ENCODE measurements at regions not wholly inside any gene's neighbourhood (a gene's known extent, or its start where the extent isn't known, plus 50 kb on each side); places are given as distances from the start of the nearest gene placed in this dataset.

GRCh38 chr2:129255610-129256313 lies 723.7 kb upstream of the RAB6C start:
- H3K4me3 ChIP-seq (ENCODE audit: control insufficient read depth, low read depth, low read length) = no peak overlapping the region
- TF ChIP-seq CTCF (IDR thresholded peaks at IDR 0.05; ENCODE audit: control insufficient read depth, insufficient read depth, low read depth, low read length, missing control alignments) = no peak

DNA sequence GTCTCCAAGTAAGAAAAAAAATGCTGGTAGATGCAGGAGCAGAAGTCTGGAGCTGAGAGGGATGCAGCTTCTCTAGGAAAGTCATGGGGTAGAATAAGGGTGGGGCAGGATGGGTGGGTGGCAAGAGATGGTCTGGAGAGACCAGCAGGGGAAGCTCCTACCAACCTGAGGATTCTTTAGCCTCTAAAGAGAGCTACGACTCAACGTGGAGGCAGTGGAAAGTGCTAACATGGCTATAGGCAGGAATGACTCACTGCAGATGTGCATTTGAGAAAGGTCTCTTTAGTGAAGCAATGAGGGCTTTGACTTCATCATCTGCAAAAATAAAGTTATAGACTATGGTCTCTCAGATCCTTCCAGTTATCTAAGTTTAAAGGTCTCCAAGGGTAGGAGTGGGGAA lies 722.8 kb upstream of the RAB6C start:
- no peak for DNase-seq (ENCODE audit: low read depth)
- TF ChIP-seq CTCF (IDR thresholded peaks at IDR 0.05; ENCODE audit: control insufficient read depth, insufficient read depth, low read depth, low read length, missing control alignments) = no peak
- no peak overlapping the region for H3K4me3 ChIP-seq (ENCODE audit: control insufficient read depth, low read depth, low read length)

More at GRCh38 chr2:129255610-129256313, 723.7 kb upstream of the RAB6C start:
- DNase-seq (ENCODE audit: low read depth) = no peak

DNA sequence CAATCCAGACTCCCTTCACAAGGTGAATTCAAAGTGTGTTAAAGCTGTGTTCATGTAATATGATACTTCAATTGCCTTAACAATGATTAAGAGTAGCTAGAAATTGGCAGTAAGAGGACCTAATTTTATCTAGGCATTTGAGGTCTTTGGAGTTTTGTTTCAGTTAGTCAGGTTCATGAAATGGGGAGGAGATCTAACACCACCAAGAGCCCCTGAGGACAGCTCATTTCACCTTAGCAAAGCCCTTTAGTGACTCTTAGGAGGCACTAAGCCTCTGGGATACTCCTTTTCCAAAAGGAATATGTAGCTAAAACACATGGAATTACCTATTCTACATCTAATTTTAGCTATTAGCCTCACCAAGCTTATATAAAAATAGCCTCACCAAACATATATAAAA lies 716.5 kb upstream of the RAB6C start:
- no peak for DNase-seq (ENCODE audit: low read depth)
- TF ChIP-seq CTCF (IDR thresholded peaks at IDR 0.05; ENCODE audit: control insufficient read depth, insufficient read depth, low read depth, low read length, missing control alignments) = no peak
- no peak overlapping the region for H3K4me3 ChIP-seq (ENCODE audit: control insufficient read depth, low read depth, low read length)

GRCh38 chr2:129263939-129264338 lies 715.5 kb upstream of the RAB6C start:
- DNase-seq (ENCODE audit: low read depth) = no peak
- H3K4me3 ChIP-seq (ENCODE audit: control insufficient read depth, low read depth, low read length) = no peak overlapping the region
- TF ChIP-seq CTCF (IDR thresholded peaks at IDR 0.05; ENCODE audit: control insufficient read depth, insufficient read depth, low read depth, low read length, missing control alignments) = no peak

GRCh38 chr2:129267559-129267958 lies 711.9 kb upstream of the RAB6C start:
- DNase-seq (ENCODE audit: low read depth) = no peak
- H3K4me3 ChIP-seq (ENCODE audit: control insufficient read depth, low read depth, low read length) = no peak overlapping the region
- TF ChIP-seq CTCF (IDR thresholded peaks at IDR 0.05; ENCODE audit: control insufficient read depth, insufficient read depth, low read depth, low read length, missing control alignments) = no peak

DNA sequence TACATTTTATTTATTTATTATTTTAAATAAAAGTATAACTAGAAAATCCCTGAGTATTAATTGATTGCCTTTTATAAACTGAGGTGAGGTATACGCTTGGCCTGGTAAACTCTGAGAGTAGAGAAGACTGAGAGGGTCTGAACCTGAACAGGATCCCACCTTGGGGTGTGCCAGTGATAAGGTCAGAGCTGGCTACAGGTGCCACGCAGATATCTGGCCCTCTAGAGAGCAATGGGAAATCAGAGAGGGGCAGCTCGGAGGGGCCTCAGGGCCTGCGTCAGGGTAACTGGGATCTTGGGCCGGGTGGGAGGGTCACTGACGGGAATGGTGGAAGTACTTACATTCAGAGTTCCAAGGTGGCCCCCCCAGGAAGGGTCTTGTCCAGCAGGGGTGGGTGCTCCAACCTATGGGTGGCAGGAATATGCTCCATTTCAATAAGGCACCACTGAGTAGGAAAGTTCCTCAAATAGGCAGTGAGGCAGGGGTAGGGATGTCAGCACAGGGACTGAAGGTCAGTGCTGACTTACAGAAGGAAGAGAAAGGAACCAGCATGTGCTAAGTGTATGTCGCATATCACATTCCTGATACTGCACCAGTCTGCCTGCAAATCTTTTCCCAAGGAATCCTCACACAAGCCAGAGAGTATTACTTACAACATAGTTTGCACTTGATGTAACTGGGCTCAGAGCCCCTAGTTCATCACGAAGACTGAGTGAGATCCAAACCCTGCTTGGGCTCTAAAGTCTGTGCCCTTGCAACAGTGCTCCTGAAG lies 706.0 kb upstream of the RAB6C start:
- TF ChIP-seq CTCF (IDR thresholded peaks at IDR 0.05; ENCODE audit: control insufficient read depth, insufficient read depth, low read depth, low read length, missing control alignments) = no peak
- no peak overlapping the region for H3K4me3 ChIP-seq (ENCODE audit: control insufficient read depth, low read depth, low read length)
- DNase-seq (ENCODE audit: low read depth) = no peak
